Mammary epithelial cell (primary cell): ENCODE measurements at regions not wholly inside any gene's neighbourhood (a gene's known extent, or its start where the extent isn't known, plus 50 kb on each side); places are given as distances from the start of the nearest gene placed in this dataset.

Experiments
- CTCF ChIP-seq, 2 donors: IDR thresholded peaks in 1 of 2; conservative IDR thresholded peaks in 1 of 2; 2 replicates each; pipeline ENCODE4 v1.5.1; 2011 to 2012; ENCODE audit warnings: inconsistent platforms in 2 of 2, low read length in 2 of 2, mild to moderate bottlenecking in 2 of 2, control low read depth in 1 of 2, low read depth in 1 of 2; ENCODE audit not compliant: insufficient read depth in 1 of 2; ENCODE audit errors: extremely low read depth in 1 of 2
- EZH2 ChIP-seq: IDR thresholded peaks from 2 replicates; pipeline ENCODE4 v1.6.1; 2012; ENCODE audit warnings: low read length, inconsistent platforms, borderline replicate concordance

DNA sequence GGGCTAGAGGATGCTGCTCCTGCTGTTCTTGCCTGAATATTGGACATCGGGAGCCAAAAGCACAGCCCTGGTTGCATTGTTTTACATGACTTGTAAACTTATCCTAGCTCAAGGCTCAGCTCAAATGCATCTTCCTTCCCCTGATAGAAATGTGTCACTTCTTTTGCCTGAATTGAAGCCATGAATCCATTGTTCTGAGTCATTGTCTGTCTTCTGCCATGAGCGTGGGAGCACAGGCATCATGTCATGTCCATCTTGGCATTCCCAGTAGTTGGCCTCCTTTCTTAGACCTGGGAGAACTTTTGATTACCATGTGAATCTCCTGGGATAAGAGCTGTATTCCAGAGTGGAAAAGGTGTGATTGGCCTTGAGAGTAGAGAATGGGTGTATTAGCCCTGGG, 54.1 kb upstream of the OPN4 start:
- TF ChIP-seq CTCF (conservative IDR thresholded peaks at IDR 0.05 in 1 of 2, IDR thresholded peaks at IDR 0.05 in 1 of 2; ENCODE audit: extremely low read depth in 1 of 2, insufficient read depth in 1 of 2, low read depth in 1 of 2, low read length in 2 of 2) (no peak), EZH2 (no peak)
